Parathyroid adenoma (tissue), 2 donors: ENCODE measurements at regions not wholly inside any gene's neighbourhood (a gene's known extent, or its start where the extent isn't known, plus 50 kb on each side); places are given as distances from the start of the nearest gene placed in this dataset.

Experiments
- H2AFZ ChIP-seq: fragments of 300-600 bp; sonication (generic); one replicate; pipeline ENCODE4 v1.7.0; 2017; ENCODE audit warnings: antibody characterized with exemption, mild to moderate bottlenecking
- H3K27ac ChIP-seq: fragments of 300-600 bp; sonication (generic); one replicate; pipeline ENCODE4 v1.7.0; 2017
- H3K27me3 ChIP-seq: fragments of 300-600 bp; sonication (generic); one replicate; pipeline ENCODE4 v1.7.0; 2017; ENCODE audit warnings: low read length; ENCODE audit not compliant: control insufficient read depth, insufficient read depth
- H3K36me3 ChIP-seq: fragments of 300-600 bp; sonication (generic); one replicate; pipeline ENCODE4 v1.7.0; 2017; ENCODE audit warnings: low read length; ENCODE audit not compliant: control insufficient read depth, insufficient read depth
- H3K4me1 ChIP-seq: fragments of 300-600 bp; sonication (generic); one replicate; pipeline ENCODE4 v1.7.0; 2017; ENCODE audit warnings: control low read depth
- H3K4me2 ChIP-seq: fragments of 300-600 bp; sonication (generic); one replicate; pipeline ENCODE4 v1.7.0; 2017; ENCODE audit warnings: low read length
- H3K4me3 ChIP-seq: fragments of 300-600 bp; sonication (generic); one replicate; pipeline ENCODE4 v1.7.0; 2017; ENCODE audit warnings: low read depth, low read length
- H3K79me2 ChIP-seq: fragments of 300-600 bp; sonication (generic); one replicate; pipeline ENCODE4 v1.7.0; 2017; ENCODE audit warnings: control low read depth
- H3K9ac ChIP-seq: fragments of 300-600 bp; sonication (generic); one replicate; pipeline ENCODE4 v1.7.0; 2017; ENCODE audit warnings: mild to moderate bottlenecking
- H3K9me3 ChIP-seq: fragments of 300-600 bp; sonication (generic); one replicate; pipeline ENCODE4 v1.7.0; 2017; ENCODE audit warnings: low read length; ENCODE audit not compliant: control insufficient read depth
- TF ChIP-seq, protein P1 (sequence below): fragments of 300-600 bp; sonication (generic); IDR thresholded peaks from one replicate; pipeline ENCODE4 v1.7.0; 2017; ENCODE audit warnings: antibody characterized with exemption, mild to moderate bottlenecking
- donor health status: primary hyperparathyroidism.

DNA sequence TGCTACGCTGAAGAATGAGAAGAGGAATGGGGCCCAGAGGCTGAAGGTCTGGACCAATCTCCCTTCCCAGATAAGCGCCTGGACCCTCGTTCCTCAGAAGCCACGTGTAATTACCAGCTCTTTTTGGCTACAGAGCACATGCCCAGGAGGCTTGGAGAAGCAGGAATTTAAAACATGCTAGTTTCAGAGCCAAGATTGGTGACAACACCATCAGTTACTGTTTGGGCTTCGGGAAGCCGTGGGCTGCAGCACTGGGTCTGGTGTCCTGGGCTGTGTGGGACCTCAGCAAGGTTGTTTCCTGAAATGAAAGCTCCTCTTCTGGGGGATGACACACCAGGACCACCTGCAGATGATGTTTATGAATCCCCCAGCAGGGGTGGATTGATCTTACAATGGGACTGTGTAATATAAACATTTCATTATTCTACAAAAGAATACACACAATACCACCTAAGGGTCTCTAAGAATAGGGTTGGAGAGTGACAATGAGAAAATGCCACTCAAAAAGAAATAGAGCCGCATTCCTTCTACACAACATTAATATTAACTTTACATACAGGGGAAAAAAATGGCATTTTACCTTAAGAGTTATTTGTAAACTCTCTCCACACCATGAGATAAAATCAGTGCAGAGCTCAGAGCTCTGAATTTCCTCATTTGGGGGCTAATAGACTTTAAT lies 207.8 kb upstream of the FOXQ1 start:
- Histone ChIP-seq H3K36me3 (no peaks in the 10 kb centered on the region), H3K79me2 (no peaks in the 10 kb centered on the region), H3K4me2 (no peak overlapping the region), H3K9ac (no peak overlapping the region), H3K27ac (no peak overlapping the region), H3K4me1 (no peaks in the 10 kb centered on the region), H3K27me3 (no peaks in the 10 kb centered on the region), H2AFZ (no peak overlapping the region), H3K4me3 (no peak overlapping the region), H3K9me3 (no peaks in the 10 kb centered on the region)
- TF ChIP-seq, protein P1, sequence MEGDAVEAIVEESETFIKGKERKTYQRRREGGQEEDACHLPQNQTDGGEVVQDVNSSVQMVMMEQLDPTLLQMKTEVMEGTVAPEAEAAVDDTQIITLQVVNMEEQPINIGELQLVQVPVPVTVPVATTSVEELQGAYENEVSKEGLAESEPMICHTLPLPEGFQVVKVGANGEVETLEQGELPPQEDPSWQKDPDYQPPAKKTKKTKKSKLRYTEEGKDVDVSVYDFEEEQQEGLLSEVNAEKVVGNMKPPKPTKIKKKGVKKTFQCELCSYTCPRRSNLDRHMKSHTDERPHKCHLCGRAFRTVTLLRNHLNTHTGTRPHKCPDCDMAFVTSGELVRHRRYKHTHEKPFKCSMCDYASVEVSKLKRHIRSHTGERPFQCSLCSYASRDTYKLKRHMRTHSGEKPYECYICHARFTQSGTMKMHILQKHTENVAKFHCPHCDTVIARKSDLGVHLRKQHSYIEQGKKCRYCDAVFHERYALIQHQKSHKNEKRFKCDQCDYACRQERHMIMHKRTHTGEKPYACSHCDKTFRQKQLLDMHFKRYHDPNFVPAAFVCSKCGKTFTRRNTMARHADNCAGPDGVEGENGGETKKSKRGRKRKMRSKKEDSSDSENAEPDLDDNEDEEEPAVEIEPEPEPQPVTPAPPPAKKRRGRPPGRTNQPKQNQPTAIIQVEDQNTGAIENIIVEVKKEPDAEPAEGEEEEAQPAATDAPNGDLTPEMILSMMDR: no peak

DNA sequence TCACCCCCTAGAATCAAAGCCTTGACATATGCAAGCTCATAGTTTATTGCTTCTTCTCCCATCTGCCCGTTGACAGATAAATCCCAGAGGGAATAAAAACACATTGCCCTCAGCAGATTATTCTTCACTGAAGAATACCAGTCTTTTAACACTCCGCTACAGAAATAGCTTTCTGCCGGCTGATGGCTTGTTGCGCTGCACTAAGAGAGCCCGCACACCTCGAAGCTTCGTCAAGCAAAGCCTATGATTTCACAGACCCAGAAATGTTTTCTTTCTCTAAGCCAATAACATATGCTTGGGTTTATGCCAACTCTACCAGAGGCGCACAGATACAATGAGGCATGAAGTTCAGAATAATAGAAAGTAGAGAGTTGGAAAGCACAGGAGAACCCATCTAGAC lies 208.9 kb upstream of the FOXQ1 start:
- peak overlapping the region; percentile 19 for H2AFZ ChIP-seq
- H3K4me3 ChIP-seq: no peak overlapping the region
- H3K9ac ChIP-seq: no peak overlapping the region
- no peaks in the 10 kb centered on the region for H3K9me3 ChIP-seq
- H3K36me3 ChIP-seq: no peaks in the 10 kb centered on the region
- no peaks in the 10 kb centered on the region for H3K27me3 ChIP-seq
- TF ChIP-seq, protein P1: no peak
- H3K4me2 ChIP-seq: peak overlapping the region; percentile 29
- no peaks in the 10 kb centered on the region for H3K4me1 ChIP-seq
- no peaks in the 10 kb centered on the region for H3K79me2 ChIP-seq
- H3K27ac ChIP-seq: no peak overlapping the region

DNA sequence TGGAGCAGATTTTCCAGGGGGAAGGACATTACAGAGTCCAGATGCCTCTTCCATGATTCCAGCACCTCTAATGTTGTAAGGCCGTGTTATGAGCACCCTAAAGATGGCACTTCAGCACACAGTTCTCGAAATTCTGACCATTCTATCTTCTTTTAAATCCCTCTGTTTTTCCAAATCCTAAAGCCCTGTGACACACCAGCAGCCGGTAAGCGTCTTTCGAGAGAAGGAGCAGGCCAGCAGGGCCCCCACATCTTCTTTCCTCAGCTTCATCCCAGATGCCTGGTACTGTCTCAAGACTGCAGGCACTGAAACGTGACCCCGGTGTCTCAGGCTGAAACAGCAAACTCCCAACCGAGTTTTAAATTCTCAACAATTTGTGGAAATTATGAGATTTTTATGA lies 211.6 kb upstream of the FOXQ1 start:
- H3K4me1 ChIP-seq: no peaks in the 10 kb centered on the region
- H3K27ac ChIP-seq: no peak overlapping the region
- H3K79me2 ChIP-seq: no peaks in the 10 kb centered on the region
- no peak overlapping the region for H3K4me3 ChIP-seq
- TF ChIP-seq, protein P1: no peak
- H3K9ac ChIP-seq: no peak overlapping the region
- H2AFZ ChIP-seq: no peak overlapping the region
- H3K9me3 ChIP-seq: no peaks in the 10 kb centered on the region
- H3K4me2 ChIP-seq: no peak overlapping the region
- H3K36me3 ChIP-seq: no peaks in the 10 kb centered on the region
- no peaks in the 10 kb centered on the region for H3K27me3 ChIP-seq

DNA sequence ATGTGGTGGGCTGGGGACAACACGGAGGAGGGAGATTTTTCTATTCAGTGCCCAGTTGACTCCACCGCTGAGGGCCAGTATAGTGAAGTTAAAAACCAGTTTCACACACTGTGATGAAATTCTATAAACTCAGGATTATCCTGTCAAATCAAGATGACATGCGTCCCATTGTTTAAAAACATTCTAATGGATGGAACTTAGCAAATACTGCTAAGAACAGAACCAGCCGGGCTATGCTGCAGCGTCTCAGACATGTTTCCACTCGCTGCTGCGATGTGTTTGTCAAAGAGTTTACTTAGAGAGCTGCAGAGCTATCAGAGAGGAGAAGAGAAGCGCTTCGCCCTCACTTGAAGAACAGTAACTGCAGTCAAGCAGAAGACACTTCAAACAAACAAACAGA lies 212.6 kb upstream of the FOXQ1 start:
- Histone ChIP-seq H3K4me2 (no peak overlapping the region), H3K27me3 (no peaks in the 10 kb centered on the region), H2AFZ (no peak overlapping the region), H3K4me1 (no peaks in the 10 kb centered on the region), H3K79me2 (no peaks in the 10 kb centered on the region), H3K9ac (no peak overlapping the region), H3K36me3 (no peaks in the 10 kb centered on the region), H3K4me3 (no peak overlapping the region), H3K27ac (no peak overlapping the region), H3K9me3 (no peaks in the 10 kb centered on the region)
- TF ChIP-seq, protein P1: no peak
